HEK293T (cell line): ENCODE measurements at regions not wholly inside any gene's neighbourhood (a gene's known extent, or its start where the extent isn't known, plus 50 kb on each side); places are given as distances from the start of the nearest gene placed in this dataset.

Experiments used
- CTCF ChIA-PET: fragments of 350-600 bp; formaldehyde crosslinking; extraction: SDS; loops from one replicate; lab custom pipeline; 2021; ENCODE audit warnings: antibody characterized with exemption, inconsistent platforms; lab: Yijun Ruan, JAX
- POLR2A ChIA-PET: fragments of 350-600 bp; formaldehyde crosslinking; extraction: SDS; loops from one replicate; lab custom pipeline; 2020; ENCODE audit warnings: antibody characterized with exemption, inconsistent platforms; lab: Yijun Ruan, JAX
- DNase-seq: peaks from one replicate; pipeline ENCODE4 v3.0.0; 2012; ENCODE audit warnings: mixed read lengths; ENCODE audit errors: extremely low spot score
- ARNT ChIP-seq: fragments of 450-650 bp; IDR thresholded peaks from 2 replicates; pipeline ENCODE4 v1.6.1; 2017; ENCODE audit warnings: mild to moderate bottlenecking
- BHLHE40 ChIP-seq: fragments of 450-650 bp; IDR thresholded peaks from 2 replicates; pipeline ENCODE4 v1.6.1; 2016; ENCODE audit warnings: mild to moderate bottlenecking, moderate library complexity, borderline replicate concordance
- CTBP1 ChIP-seq: fragments of 450-650 bp; IDR thresholded peaks from 2 replicates; pipeline ENCODE4 v1.6.1; 2016; ENCODE audit warnings: borderline replicate concordance
- ELF4 ChIP-seq: fragments of 450-650 bp; IDR thresholded peaks from 2 replicates; pipeline ENCODE4 v1.6.1; 2017; ENCODE audit warnings: antibody characterized with exemption
- FOXA1 ChIP-seq: fragments of 450-650 bp; IDR thresholded peaks from 2 replicates; pipeline ENCODE4 v1.6.1; 2016; ENCODE audit warnings: mild to moderate bottlenecking
- FOXK2 ChIP-seq: fragments of 450-650 bp; IDR thresholded peaks from 2 replicates; pipeline ENCODE4 v1.6.1; 2016; ENCODE audit warnings: mild to moderate bottlenecking
- FOXM1 ChIP-seq: fragments of 450-650 bp; IDR thresholded peaks from 2 replicates; pipeline ENCODE4 v1.6.1; 2017; ENCODE audit warnings: mild to moderate bottlenecking, borderline replicate concordance
- HDGF ChIP-seq: fragments of 450-650 bp; IDR thresholded peaks from 2 replicates; pipeline ENCODE4 v1.6.1; 2017; ENCODE audit warnings: antibody characterized with exemption, borderline replicate concordance
- L3MBTL2 ChIP-seq: fragments of 450-650 bp; conservative IDR thresholded peaks from 2 replicates; pipeline ENCODE4 v1.6.1; 2016; ENCODE audit warnings: mild to moderate bottlenecking
- LEF1 ChIP-seq: fragments of 450-650 bp; IDR thresholded peaks from 2 replicates; pipeline ENCODE4 v1.6.1; 2017; ENCODE audit warnings: mild to moderate bottlenecking, borderline replicate concordance
- NFRKB ChIP-seq: fragments of 450-650 bp; IDR thresholded peaks from 2 replicates; pipeline ENCODE4 v1.6.1; 2016; ENCODE audit warnings: mild to moderate bottlenecking, moderate library complexity
- SP1 ChIP-seq: fragments of 450-650 bp; IDR thresholded peaks from 2 replicates; pipeline ENCODE4 v1.6.1; 2017
- SUZ12 ChIP-seq: fragments of 450-650 bp; IDR thresholded peaks from 2 replicates; pipeline ENCODE4 v1.6.1; 2016; ENCODE audit warnings: mild to moderate bottlenecking
- TARDBP ChIP-seq: fragments of 450-650 bp; IDR thresholded peaks from 2 replicates; pipeline ENCODE4 v1.6.1; 2016
- ZNF384 ChIP-seq: fragments of 450-650 bp; IDR thresholded peaks from 2 replicates; pipeline ENCODE4 v1.6.1; 2016
- TF ChIP-seq, protein P1 (sequence below): fragments of 450-650 bp; IDR thresholded peaks from 2 replicates; pipeline ENCODE4 v1.6.1; 2016

DNA sequence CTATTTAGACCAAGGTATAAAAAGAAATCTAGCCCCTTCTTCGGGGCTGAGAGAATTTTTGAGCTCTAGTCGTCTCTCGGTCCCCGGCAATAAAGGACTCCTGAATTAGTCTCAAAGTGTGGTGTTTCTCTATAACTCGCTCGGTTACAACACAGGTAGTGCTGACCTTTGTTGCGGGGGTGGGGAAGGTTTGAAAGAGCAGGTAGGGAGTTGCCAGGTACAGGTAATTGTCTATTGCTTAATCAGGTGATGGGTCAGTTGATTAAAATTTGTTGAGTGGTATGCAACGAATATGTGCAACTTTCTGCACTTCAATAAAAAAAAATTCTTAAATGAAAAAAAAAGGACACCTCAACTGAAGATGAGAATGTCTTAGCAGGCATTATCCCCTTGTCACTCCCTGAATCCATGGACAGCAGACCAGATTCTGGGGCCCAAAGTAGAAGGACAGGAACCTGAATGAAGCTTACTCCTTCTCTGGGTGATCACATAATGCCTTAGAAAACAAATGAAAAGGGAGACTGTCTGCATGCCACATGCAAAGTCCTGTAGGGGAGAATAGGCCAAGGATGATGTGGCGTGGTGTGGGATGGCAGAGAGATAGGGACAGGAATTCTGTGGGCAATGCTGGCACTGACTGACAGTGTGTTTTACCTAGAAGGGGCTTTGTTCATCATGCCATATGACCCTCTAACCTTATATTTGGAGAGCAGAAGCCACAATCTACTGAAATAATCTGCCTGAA lies 157.6 kb upstream of the OLIG3 start:
- ChIA-PET POLR2A (no interaction called here), CTCF (interaction anchor here (0.7 kb wide), 1 partner anchor 454 kb away, joined by 4 read pairs; no protein-coding TSS in a partner anchor)
- no peak for TF ChIP-seq SUZ12
- TF ChIP-seq FOXK2: no peak
- TF ChIP-seq BHLHE40: no peak
- no peak for TF ChIP-seq FOXA1
- TF ChIP-seq LEF1: no peak
- TF ChIP-seq ZNF384: no peak
- TF ChIP-seq L3MBTL2: no peak
- no peak for TF ChIP-seq FOXM1
- TF ChIP-seq NFRKB: no peak
- TF ChIP-seq TARDBP: no peak
- no peak for TF ChIP-seq ELF4
- TF ChIP-seq SP1: no peak
- no peak for TF ChIP-seq CTBP1
- no peak for TF ChIP-seq HDGF
- TF ChIP-seq, protein P1, sequence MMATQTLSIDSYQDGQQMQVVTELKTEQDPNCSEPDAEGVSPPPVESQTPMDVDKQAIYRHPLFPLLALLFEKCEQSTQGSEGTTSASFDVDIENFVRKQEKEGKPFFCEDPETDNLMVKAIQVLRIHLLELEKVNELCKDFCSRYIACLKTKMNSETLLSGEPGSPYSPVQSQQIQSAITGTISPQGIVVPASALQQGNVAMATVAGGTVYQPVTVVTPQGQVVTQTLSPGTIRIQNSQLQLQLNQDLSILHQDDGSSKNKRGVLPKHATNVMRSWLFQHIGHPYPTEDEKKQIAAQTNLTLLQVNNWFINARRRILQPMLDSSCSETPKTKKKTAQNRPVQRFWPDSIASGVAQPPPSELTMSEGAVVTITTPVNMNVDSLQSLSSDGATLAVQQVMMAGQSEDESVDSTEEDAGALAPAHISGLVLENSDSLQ: no peak
- no peak for DNase-seq

- DNase-seq: peak; percentile 43
- ChIA-PET CTCF (no interaction called here), POLR2A (no interaction called here)
- TF ChIP-seq FOXA1: no peak
- TF ChIP-seq L3MBTL2: peak; percentile 36; the same call in 1 of the 2 replicates
These were observed 158.9 kb upstream of the OLIG3 start for GRCh38 chr6:137652961-137653705.

DNA sequence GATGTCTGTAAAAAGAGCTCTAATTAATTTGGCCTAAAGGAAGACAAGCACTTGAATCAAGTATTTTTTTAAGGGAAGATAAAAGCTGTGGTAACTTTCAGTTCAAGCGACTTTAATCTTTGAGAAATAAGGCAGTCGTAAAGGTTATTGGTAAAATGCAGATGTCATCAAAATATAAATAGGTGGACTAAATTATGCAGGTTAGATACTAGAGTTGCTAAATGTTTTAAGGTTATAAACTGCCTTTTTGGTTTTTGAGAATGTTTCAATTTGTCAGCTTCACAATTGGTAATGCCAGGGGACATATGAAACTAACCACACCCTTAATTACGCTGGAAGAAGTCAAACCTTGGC lies 159.5 kb upstream of the OLIG3 start:
- POLR2A ChIA-PET: no interaction called here
- CTCF ChIA-PET: interaction anchor here (0.6 kb wide), 1 partner anchor 482 kb away, joined by 3 read pairs; no protein-coding TSS in a partner anchor
- no peak for TF ChIP-seq FOXK2
- TF ChIP-seq CTBP1: no peak
- TF ChIP-seq FOXM1: no peak
- no peak for TF ChIP-seq FOXA1
- no peak for TF ChIP-seq SUZ12
- no peak for TF ChIP-seq ARNT
- TF ChIP-seq NFRKB: no peak
- DNase-seq: no peak

GRCh38 chr6:137654365-137654981 lies 160.3 kb upstream of the OLIG3 start:
- DNase-seq: no peak
- ChIA-PET POLR2A (no interaction called here), CTCF (interaction anchor here (0.6 to 1.0 kb wide), 2 partner anchors 11 to 483 kb away, joined by 3 to 4 read pairs; no protein-coding TSS in a partner anchor)
- TF ChIP-seq, protein P1: peak; percentile 52; the same call in 1 of the 2 replicates
- TF ChIP-seq ZNF384: no peak

- TF ChIP-seq, protein P1: no peak
- no peak for TF ChIP-seq ELF4
- no peak for TF ChIP-seq BHLHE40
- no peak for TF ChIP-seq TARDBP
- TF ChIP-seq ZNF384: no peak
- no peak for TF ChIP-seq HDGF
- no peak for TF ChIP-seq NFRKB
- TF ChIP-seq FOXM1: no peak
- TF ChIP-seq FOXK2: no peak
- TF ChIP-seq ARNT: no peak
- TF ChIP-seq FOXA1: no peak
- POLR2A ChIA-PET: no interaction called here
- CTCF ChIA-PET: interaction anchor here (1.0 kb wide), 1 partner anchor 10 kb away, joined by 4 read pairs; no protein-coding TSS in a partner anchor
- no peak for DNase-seq
These were observed 161.1 kb upstream of the OLIG3 start for GRCh38 chr6:137655291-137655690.

DNA sequence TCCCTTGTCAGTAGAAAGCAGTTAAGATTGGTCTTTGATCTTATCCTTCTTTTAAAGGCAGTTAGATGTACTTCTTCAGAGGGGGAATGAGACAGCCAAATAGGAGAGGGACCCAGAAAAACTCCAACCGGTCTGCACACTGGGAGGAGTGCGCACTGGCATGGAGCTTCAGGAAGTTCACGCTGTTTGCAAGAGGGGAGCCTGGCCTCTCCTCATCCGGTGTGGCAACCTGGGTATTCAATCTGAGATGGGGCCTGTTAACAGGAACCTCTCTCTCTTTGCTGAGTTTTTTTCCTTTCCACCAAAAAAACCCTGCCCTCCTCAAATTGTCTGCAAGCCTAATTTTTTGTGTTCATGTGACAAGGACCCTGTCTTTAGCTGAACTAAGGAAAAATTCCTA lies 162.5 kb upstream of the OLIG3 start:
- TF ChIP-seq HDGF (no peak), SUZ12 (no peak)
- DNase-seq: no peak
- ChIA-PET CTCF (no interaction called here), POLR2A (no interaction called here)
